HL-60 (cell line): ENCODE measurements at regions not wholly inside any gene's neighbourhood (a gene's known extent, or its start where the extent isn't known, plus 50 kb on each side); places are given as distances from the start of the nearest gene placed in this dataset.

ENCODE experiments used
- DNase-seq, 2 experiments: peaks; one replicate each; pipeline ENCODE4 v3.0.0-alpha.2; 2010 to 2020; ENCODE audit warnings: low read depth in 1 of 2, low spot score in 1 of 2
- H3K27ac ChIP-seq: fragments of 250-450 bp; sonication (Bioruptor Pico); replicated peaks from 2 replicates; pipeline ENCODE4 v1.5.1; 2020; ENCODE audit warnings: mild to moderate bottlenecking, moderate library complexity
- H3K27me3 ChIP-seq: fragments of 250-450 bp; sonication (Bioruptor Pico); 2 replicates; pipeline ENCODE4 v1.5.1; 2021; ENCODE audit warnings: mild to moderate bottlenecking, moderate library complexity; ENCODE audit not compliant: insufficient read depth, poor library complexity, severe bottlenecking
- H3K4me3 ChIP-seq: replicated peaks from 2 replicates; pipeline ENCODE4 v1.5.1; 2011; ENCODE audit warnings: mild to moderate bottlenecking, control low read depth, low read length; ENCODE audit not compliant: insufficient read depth
- CTCF ChIP-seq: IDR thresholded peaks from one replicate; pipeline ENCODE4 v1.5.1; 2011; ENCODE audit warnings: low read length, control low read depth, inconsistent platforms; ENCODE audit not compliant: insufficient read depth
- GABPA ChIP-seq: IDR thresholded peaks from 2 replicates; pipeline ENCODE4 v1.6.1; 2012; ENCODE audit warnings: low read depth
- POLR2AphosphoS5 ChIP-seq: IDR thresholded peaks from 2 replicates; pipeline ENCODE4 v1.6.1; 2012; ENCODE audit warnings: low read depth
- REST ChIP-seq: IDR thresholded peaks from 2 replicates; pipeline ENCODE4 v1.6.1; 2012; ENCODE audit warnings: low read depth; ENCODE audit not compliant: insufficient replicate concordance
- SPI1 ChIP-seq: IDR thresholded peaks from 2 replicates; pipeline ENCODE4 v1.6.1; 2012; ENCODE audit warnings: low read depth, mild to moderate bottlenecking, borderline replicate concordance

DNA sequence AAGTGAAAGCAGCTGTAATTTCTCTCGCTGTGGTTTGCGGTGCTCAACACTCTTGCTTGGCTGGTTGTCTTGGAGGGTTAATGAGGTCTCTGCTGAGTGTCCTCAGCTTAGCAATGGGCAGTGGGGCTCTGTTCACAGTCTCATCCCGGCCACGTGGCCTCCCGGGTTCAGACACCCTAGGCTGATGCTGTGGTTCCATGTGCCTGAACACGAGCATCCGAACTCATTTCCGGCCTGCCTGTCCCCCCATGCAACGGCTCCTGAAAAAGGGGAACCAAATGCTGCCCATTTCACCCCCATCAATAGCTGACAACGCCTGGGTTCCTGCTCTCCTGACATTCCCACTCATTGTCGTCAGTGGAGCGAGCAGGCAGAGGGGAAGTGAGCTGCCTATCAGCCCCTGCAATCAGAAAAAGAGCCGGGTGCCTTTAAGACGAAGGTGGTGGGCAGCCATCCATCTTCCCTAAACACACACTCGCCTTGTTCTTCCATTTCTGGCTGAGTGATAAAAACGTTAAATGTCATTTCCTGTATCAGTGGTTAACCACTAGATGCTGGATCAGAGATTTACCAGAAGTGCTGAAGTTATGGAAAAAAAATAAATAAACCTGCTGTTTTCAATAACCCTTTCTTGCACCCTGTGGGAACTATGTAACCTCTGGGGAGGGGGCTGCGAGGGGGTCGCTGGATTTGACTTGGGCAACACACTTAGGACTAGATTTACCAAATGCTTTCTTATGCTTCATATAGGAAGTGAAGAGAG lies 60.3 kb upstream of the BCL2L14 start:
- DNase-seq, result peak; percentile 60 to 97
- peak; percentile 92 for TF ChIP-seq SPI1
- TF ChIP-seq POLR2AphosphoS5, result peak; percentile 78
- TF ChIP-seq CTCF, result no peak
- no peak for TF ChIP-seq REST
- peak; percentile 23; the same call in 1 of the 2 replicates for TF ChIP-seq GABPA
- peak overlapping the region; percentile 92 for H3K27ac ChIP-seq
- H3K27me3 ChIP-seq, result no peaks in the 10 kb centered on the region
- H3K4me3 ChIP-seq, result no peak overlapping the region; the same call in 1 of the 2 replicates

DNA sequence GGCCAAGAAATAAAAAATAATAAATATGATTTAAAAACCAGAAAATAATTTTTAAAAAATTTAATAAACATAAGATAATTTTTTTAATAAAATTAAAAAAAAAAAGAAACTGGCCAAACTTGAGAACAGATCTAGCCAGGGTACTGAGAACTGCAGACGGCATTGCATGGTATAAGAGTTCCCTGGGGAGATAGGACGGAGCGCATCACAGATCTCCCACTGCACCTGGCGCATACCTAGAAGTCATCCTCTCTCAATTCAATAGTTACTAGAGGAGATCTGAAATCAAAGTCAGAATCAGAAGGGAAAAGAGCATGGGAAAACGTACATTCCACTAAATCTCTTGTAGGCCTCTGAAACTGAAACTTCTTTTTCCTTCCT lies 58.9 kb upstream of the BCL2L14 start:
- DNase-seq, result no peak
- TF ChIP-seq REST (no peak), GABPA (no peak), CTCF (no peak), POLR2AphosphoS5 (no peak), SPI1 (no peak)
- no peak overlapping the region for H3K4me3 ChIP-seq
- H3K27ac ChIP-seq, result peak overlapping the region; percentile 92
- H3K27me3 ChIP-seq, result no peaks in the 10 kb centered on the region

GRCh38 chr12:12015073-12015685 lies 55.6 kb upstream of the BCL2L14 start:
- no peak for TF ChIP-seq CTCF
- no peak for TF ChIP-seq SPI1
- TF ChIP-seq POLR2AphosphoS5, result no peak
- TF ChIP-seq REST, result no peak
- TF ChIP-seq GABPA, result no peak
- no peak overlapping the region for H3K27ac ChIP-seq
- no peak overlapping the region for H3K4me3 ChIP-seq
- no peak for DNase-seq
- H3K27me3 ChIP-seq, result no peaks in the 10 kb centered on the region
